ENCODE measurements at regions not wholly inside any gene's neighbourhood (a gene's known extent, or its start where the extent isn't known, plus 50 kb on each side); places are given as distances from the start of the nearest gene placed in this dataset.
"Not testable (repeated sequence)": the region's sequence is repeated elsewhere in the genome, so short reads cannot be mapped to it uniquely, and the experiment has no call there.

DNA sequence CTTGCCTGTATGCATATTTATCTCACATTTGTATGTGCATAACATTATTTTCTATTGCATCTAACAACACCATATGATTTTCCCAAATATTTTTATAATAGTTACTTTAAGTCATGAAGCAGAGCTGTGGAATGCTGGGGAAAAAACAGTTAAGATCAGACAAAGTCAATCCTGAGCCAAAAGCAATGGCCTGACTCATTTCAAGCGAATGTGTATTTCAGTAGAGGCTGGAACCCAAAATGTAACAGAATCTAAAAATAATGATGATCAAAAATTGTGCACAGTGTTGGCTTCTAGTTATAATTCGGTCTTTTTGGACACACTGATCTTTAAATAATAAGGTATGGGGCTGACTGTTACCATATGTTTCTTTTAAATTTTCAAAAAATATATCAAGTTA is 516.2 kb upstream of the ADGRL3 start:
- DNase-seq = no peak
- Histone ChIP-seq H3K4me3 (no peak overlapping the region), H3K9me3 (no peaks in the 10 kb centered on the region), H3K27me3 (no peaks in the 10 kb centered on the region), H3K4me1 (no peaks in the 10 kb centered on the region), H3K36me3 (no peaks in the 10 kb centered on the region), H3K27ac (no peak overlapping the region)
- no peak for ATAC-seq
- TF ChIP-seq, protein P1, sequence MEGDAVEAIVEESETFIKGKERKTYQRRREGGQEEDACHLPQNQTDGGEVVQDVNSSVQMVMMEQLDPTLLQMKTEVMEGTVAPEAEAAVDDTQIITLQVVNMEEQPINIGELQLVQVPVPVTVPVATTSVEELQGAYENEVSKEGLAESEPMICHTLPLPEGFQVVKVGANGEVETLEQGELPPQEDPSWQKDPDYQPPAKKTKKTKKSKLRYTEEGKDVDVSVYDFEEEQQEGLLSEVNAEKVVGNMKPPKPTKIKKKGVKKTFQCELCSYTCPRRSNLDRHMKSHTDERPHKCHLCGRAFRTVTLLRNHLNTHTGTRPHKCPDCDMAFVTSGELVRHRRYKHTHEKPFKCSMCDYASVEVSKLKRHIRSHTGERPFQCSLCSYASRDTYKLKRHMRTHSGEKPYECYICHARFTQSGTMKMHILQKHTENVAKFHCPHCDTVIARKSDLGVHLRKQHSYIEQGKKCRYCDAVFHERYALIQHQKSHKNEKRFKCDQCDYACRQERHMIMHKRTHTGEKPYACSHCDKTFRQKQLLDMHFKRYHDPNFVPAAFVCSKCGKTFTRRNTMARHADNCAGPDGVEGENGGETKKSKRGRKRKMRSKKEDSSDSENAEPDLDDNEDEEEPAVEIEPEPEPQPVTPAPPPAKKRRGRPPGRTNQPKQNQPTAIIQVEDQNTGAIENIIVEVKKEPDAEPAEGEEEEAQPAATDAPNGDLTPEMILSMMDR (IDR thresholded peaks at IDR 0.05) = no peak
- no peak for TF ChIP-seq POLR2A (IDR thresholded peaks at IDR 0.05)
- intact Hi-C loops (cut with DNase I) = no loop called here
- WGBS, 4 donors = 48 to 61% (median 53%) methylated on average over 2 of the region's 2 CpGs

GRCh38 chr4:60696062-60696461 is 504.1 kb upstream of the ADGRL3 start:
- peaks cover 0 to 15% (median 0%) of the 10 kb centered on the region in 12 donors for H3K9me3 ChIP-seq
- H3K27ac ChIP-seq; H3K4me1 ChIP-seq; H3K36me3 ChIP-seq; H3K27me3 ChIP-seq; intact Hi-C loops (cut with DNase I); DNase-seq; ATAC-seq; H3K4me3 ChIP-seq: not testable (repeated sequence)
- WGBS, 4 donors = 74 to 87% (median 83%) methylated on average over 5 of the region's 5 CpGs

DNA sequence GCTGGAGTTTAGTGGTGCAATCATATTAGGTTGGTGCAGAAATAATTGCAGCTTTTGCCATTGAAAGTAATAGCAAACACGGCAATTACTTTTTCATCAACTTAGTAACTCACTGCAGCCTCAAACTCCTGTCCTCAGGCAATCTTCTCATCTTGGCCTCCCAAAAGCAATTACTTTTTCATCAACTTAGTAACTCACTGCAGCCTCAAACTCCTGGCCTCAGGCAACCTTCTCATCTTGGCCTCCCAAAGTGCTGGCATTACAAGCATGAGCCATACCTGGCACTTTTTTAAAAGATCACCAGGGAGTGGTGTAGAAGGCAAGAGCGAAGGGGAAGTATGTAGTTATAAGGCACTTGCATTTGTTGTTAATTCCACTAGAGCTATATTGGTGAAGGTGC is 491.1 kb upstream of the ADGRL3 start:
- no peak for TF ChIP-seq POLR2A (IDR thresholded peaks at IDR 0.05)
- TF ChIP-seq, protein P1 (IDR thresholded peaks at IDR 0.05) = no peak
- WGBS, 4 donors = 82 to 87% (median 84%) methylated on average over 2 of the region's 2 CpGs
- no peak for ATAC-seq
- intact Hi-C loops (cut with DNase I) = no loop called here
- H3K9me3 ChIP-seq = peaks cover 0 to 3% (median 0%) of the 10 kb centered on the region in 12 donors
- H3K27ac ChIP-seq = no peak overlapping the region
- DNase-seq = no peak
- H3K4me1 ChIP-seq = no peaks in the 10 kb centered on the region
- no peak overlapping the region for H3K4me3 ChIP-seq
- no peaks in the 10 kb centered on the region for H3K36me3 ChIP-seq
- H3K27me3 ChIP-seq = no peaks in the 10 kb centered on the region

GRCh38 chr4:60718874-60719273 is 481.3 kb upstream of the ADGRL3 start:
- Histone ChIP-seq H3K27ac (no peak overlapping the region), H3K4me1 (no peaks in the 10 kb centered on the region)

GRCh38 chr4:60721685-60722084 is 478.4 kb upstream of the ADGRL3 start:
- ATAC-seq = no peak

More at GRCh38 chr4:60718874-60719273, 481.3 kb upstream of the ADGRL3 start:
- WGBS, 4 donors = 60 to 68% (median 66%) methylated on average over 1 of the region's 1 CpG
- H3K27me3 ChIP-seq = no peaks in the 10 kb centered on the region
- ATAC-seq = no peak
- no peak overlapping the region for H3K4me3 ChIP-seq
- H3K36me3 ChIP-seq = no peaks in the 10 kb centered on the region
- intact Hi-C loops (cut with DNase I) = no loop called here
- peaks cover 0 to 8% (median 0%) of the 10 kb centered on the region in 12 donors for H3K9me3 ChIP-seq
- TF ChIP-seq POLR2A (IDR thresholded peaks at IDR 0.05) = no peak
- TF ChIP-seq, protein P1 (IDR thresholded peaks at IDR 0.05) = no peak
- DNase-seq = no peak

More at GRCh38 chr4:60721685-60722084, 478.4 kb upstream of the ADGRL3 start:
- intact Hi-C loops (cut with DNase I) = no loop called here
- no peak overlapping the region for H3K4me3 ChIP-seq
- no peaks in the 10 kb centered on the region for H3K4me1 ChIP-seq
- 14 to 34% (median 30%) methylated on average over 1 of the region's 1 CpG for WGBS, 4 donors
- peak overlapping the region in 1 of 12 donors; percentile 32 for H3K27ac ChIP-seq
- no peaks in the 10 kb centered on the region for H3K36me3 ChIP-seq
- peaks cover 0 to 8% (median 0%) of the 10 kb centered on the region in 12 donors for H3K9me3 ChIP-seq
- no peak for TF ChIP-seq POLR2A (IDR thresholded peaks at IDR 0.05)
- TF ChIP-seq, protein P1 (IDR thresholded peaks at IDR 0.05) = no peak
- H3K27me3 ChIP-seq = no peaks in the 10 kb centered on the region
- DNase-seq = no peak

Measured in heart left ventricle (tissue), 16 donors.